ENCODE measurements at regions not wholly inside any gene's neighbourhood (a gene's known extent, or its start where the extent isn't known, plus 50 kb on each side); places are given as distances from the start of the nearest gene placed in this dataset.
A peak's percentile ranks its signal among the peaks of the same experiment; 100 is the strongest.

- TF ChIP-seq CTCF (IDR thresholded peaks at IDR 0.05) (peak; percentile 16), EZH2 (IDR thresholded peaks at IDR 0.05) (no peak), EZH2phosphoT487 (IDR thresholded peaks at IDR 0.05) (no peak)
Measured at GRCh38 chr5:82922086-82922734, 155.0 kb downstream of the TMEM167A start.
